ENCODE measurements at regions not wholly inside any gene's neighbourhood (a gene's known extent, or its start where the extent isn't known, plus 50 kb on each side); places are given as distances from the start of the nearest gene placed in this dataset.
A peak's percentile ranks its signal among the peaks of the same experiment; 100 is the strongest.

GRCh38 chr4:125125276-125125675 is 189.5 kb upstream of the FAT4 start:
- Mint-ChIP-seq H3K4me3 (ENCODE audit: unreplicated experiment) (peak overlapping the region; percentile 43), H3K36me3 (ENCODE audit: low read depth) (no peaks in the 10 kb centered on the region), H3K9me3 (ENCODE audit: low read depth) (no peaks in the 10 kb centered on the region), H3K27me3 (ENCODE audit: low read depth) (no peaks in the 10 kb centered on the region), H3K4me1 (ENCODE audit: low read depth) (peaks cover 21% of the 10 kb centered on the region), H3K27ac (ENCODE audit: unreplicated experiment) (peak overlapping the region; percentile 79)
- no peak for DNase-seq (ENCODE audit: low spot score)
- TF ChIP-seq CTCF (IDR thresholded peaks at IDR 0.05), result no peak

GRCh38 chr4:125123570-125124109 is 191.1 kb upstream of the FAT4 start:
- Mint-ChIP-seq H3K4me3 (ENCODE audit: unreplicated experiment) (no peak overlapping the region), H3K27me3 (ENCODE audit: low read depth) (no peaks in the 10 kb centered on the region), H3K4me1 (ENCODE audit: low read depth) (peaks cover 21% of the 10 kb centered on the region), H3K27ac (ENCODE audit: unreplicated experiment) (no peak overlapping the region), H3K9me3 (ENCODE audit: low read depth) (no peaks in the 10 kb centered on the region), H3K36me3 (ENCODE audit: low read depth) (no peaks in the 10 kb centered on the region)
- DNase-seq (ENCODE audit: low spot score), result no peak
- TF ChIP-seq CTCF (IDR thresholded peaks at IDR 0.05), result no peak

- TF ChIP-seq CTCF (IDR thresholded peaks at IDR 0.05), result no peak
- no peak for DNase-seq (ENCODE audit: low spot score)
- Mint-ChIP-seq H3K27ac (ENCODE audit: unreplicated experiment) (no peak overlapping the region), H3K36me3 (ENCODE audit: low read depth) (no peaks in the 10 kb centered on the region), H3K9me3 (ENCODE audit: low read depth) (no peaks in the 10 kb centered on the region), H3K27me3 (ENCODE audit: low read depth) (no peaks in the 10 kb centered on the region), H3K4me1 (ENCODE audit: low read depth) (peaks cover 21% of the 10 kb centered on the region), H3K4me3 (ENCODE audit: unreplicated experiment) (no peak overlapping the region)
Measured at GRCh38 chr4:125121581-125121980, 193.2 kb upstream of the FAT4 start.

- no peak for TF ChIP-seq CTCF (IDR thresholded peaks at IDR 0.05)
- H3K27me3 Mint-ChIP-seq (ENCODE audit: low read depth), result no peaks in the 10 kb centered on the region
- H3K9me3 Mint-ChIP-seq (ENCODE audit: low read depth), result no peaks in the 10 kb centered on the region
- no peaks in the 10 kb centered on the region for H3K36me3 Mint-ChIP-seq (ENCODE audit: low read depth)
- no peak overlapping the region for H3K4me3 Mint-ChIP-seq (ENCODE audit: unreplicated experiment)
- DNase-seq (ENCODE audit: low spot score), result no peak
- no peaks in the 10 kb centered on the region for H3K4me1 Mint-ChIP-seq (ENCODE audit: low read depth)
- no peak overlapping the region for H3K27ac Mint-ChIP-seq (ENCODE audit: unreplicated experiment)
Measured at GRCh38 chr4:125116431-125116830, 198.3 kb upstream of the FAT4 start.

GRCh38 chr4:125115941-125116340 is 198.8 kb upstream of the FAT4 start:
- no peaks in the 10 kb centered on the region for H3K27me3 Mint-ChIP-seq (ENCODE audit: low read depth)
- no peak overlapping the region for H3K4me3 Mint-ChIP-seq (ENCODE audit: unreplicated experiment)
- no peaks in the 10 kb centered on the region for H3K9me3 Mint-ChIP-seq (ENCODE audit: low read depth)
- TF ChIP-seq CTCF (IDR thresholded peaks at IDR 0.05), result no peak
- no peaks in the 10 kb centered on the region for H3K4me1 Mint-ChIP-seq (ENCODE audit: low read depth)
- H3K36me3 Mint-ChIP-seq (ENCODE audit: low read depth), result no peaks in the 10 kb centered on the region
- no peak overlapping the region for H3K27ac Mint-ChIP-seq (ENCODE audit: unreplicated experiment)
- DNase-seq (ENCODE audit: low spot score), result no peak
